ENCODE measurements at regions not wholly inside any gene's neighbourhood (a gene's known extent, or its start where the extent isn't known, plus 50 kb on each side); places are given as distances from the start of the nearest gene placed in this dataset.

GRCh38 chr14:38567703-38568102, 311.8 kb upstream of the CLEC14A start:
- Histone ChIP-seq H3K4me1 (ENCODE audit: control insufficient read depth, insufficient read depth, low read length) (no peaks in the 10 kb centered on the region), H3K9me3 (ENCODE audit: control insufficient read depth, insufficient read depth, low read depth, low read length) (no peaks in the 10 kb centered on the region), H3K36me3 (ENCODE audit: control insufficient read depth in 2 of 2, insufficient read depth in 1 of 2, low read length in 2 of 2) (no peaks in the 10 kb centered on the region), H3K4me3 (ENCODE audit: low read depth, low read length) (no peak overlapping the region), H3K27ac (ENCODE audit: extremely low read depth, low read depth, low read length) (no peak overlapping the region)
- ChIA-PET CTCF (interaction anchor here (0.6 kb wide), 1 partner anchor 201 kb away, joined by 3 read pairs; no protein-coding TSS in a partner anchor), POLR2A (no interaction called here)
- TF ChIP-seq ZNF155 (tag by site-specific recombination; IDR thresholded peaks at IDR 0.05): no peak
- no peak for TF ChIP-seq ZNF707 (tag by site-specific recombination; IDR thresholded peaks at IDR 0.05)
- TF ChIP-seq ZNF335 (tag by site-specific recombination; conservative IDR thresholded peaks at IDR 0.05): no peak
- no peak for TF ChIP-seq ZNF747 (tag by site-specific recombination; IDR thresholded peaks at IDR 0.05)
- no peak for TF ChIP-seq ZNF391 (tag by site-specific recombination; IDR thresholded peaks at IDR 0.05; ENCODE audit: borderline replicate concordance, low read depth)
- no peak for TF ChIP-seq ZNF248 (tag by site-specific recombination; IDR thresholded peaks at IDR 0.05)
- no peak for TF ChIP-seq ZNF426 (tag by site-specific recombination; IDR thresholded peaks at IDR 0.05)
- TF ChIP-seq GFI1B (tag by site-specific recombination; IDR thresholded peaks at IDR 0.05): no peak

DNA sequence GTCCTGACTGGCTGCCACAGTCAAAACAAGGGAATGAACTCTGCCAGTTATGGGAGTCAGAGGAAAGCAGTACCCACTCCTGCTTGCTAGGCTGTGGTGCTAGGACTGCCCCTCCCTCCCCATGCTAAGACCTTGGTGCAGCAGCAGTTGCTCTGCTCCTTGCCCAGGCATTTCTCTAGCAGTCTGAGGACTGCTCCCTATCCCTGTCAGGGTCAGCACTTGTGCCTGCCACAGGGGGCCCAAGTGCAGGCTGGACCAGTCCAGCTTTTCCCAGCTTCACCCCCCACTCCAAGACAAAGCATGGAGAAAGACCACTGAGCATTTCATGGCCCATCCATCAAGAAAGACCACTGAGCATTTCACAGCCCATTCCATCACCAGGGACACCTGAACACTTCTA, 305.8 kb upstream of the CLEC14A start:
- no peak overlapping the region for H3K27ac ChIP-seq (ENCODE audit: extremely low read depth, low read depth, low read length)
- no peak overlapping the region for H3K4me3 ChIP-seq (ENCODE audit: low read depth, low read length)
- no peaks in the 10 kb centered on the region for H3K9me3 ChIP-seq (ENCODE audit: control insufficient read depth, insufficient read depth, low read depth, low read length)
- H3K36me3 ChIP-seq (ENCODE audit: control insufficient read depth in 2 of 2, insufficient read depth in 1 of 2, low read length in 2 of 2): no peaks in the 10 kb centered on the region
- CTCF ChIA-PET: no interaction called here
- POLR2A ChIA-PET: no interaction called here
- H3K4me1 ChIP-seq (ENCODE audit: control insufficient read depth, insufficient read depth, low read length): no peaks in the 10 kb centered on the region
- TF ChIP-seq ZNF214 (tag by site-specific recombination; IDR thresholded peaks at IDR 0.05; ENCODE audit: borderline replicate concordance) (no peak), MYNN (tag by site-specific recombination; IDR thresholded peaks at IDR 0.05; ENCODE audit: borderline replicate concordance) (no peak), ZBTB49 (tag by site-specific recombination; IDR thresholded peaks at IDR 0.05; ENCODE audit: low read depth) (no peak), ZNF2 (tag by site-specific recombination; IDR thresholded peaks at IDR 0.05) (no peak), ZNF133 (tag by site-specific recombination; IDR thresholded peaks at IDR 0.05) (no peak), ZNF155 (tag by site-specific recombination; IDR thresholded peaks at IDR 0.05) (no peak), ZNF362 (tag by site-specific recombination; IDR thresholded peaks at IDR 0.05) (no peak), ZNF488 (tag by site-specific recombination; IDR thresholded peaks at IDR 0.05) (no peak), ZNF76 (tag by site-specific recombination; IDR thresholded peaks at IDR 0.05; ENCODE audit: borderline replicate concordance, low read depth) (no peak), ZNF660 (tag by site-specific recombination; IDR thresholded peaks at IDR 0.05) (no peak)
- TF ChIP-seq, protein P1, sequence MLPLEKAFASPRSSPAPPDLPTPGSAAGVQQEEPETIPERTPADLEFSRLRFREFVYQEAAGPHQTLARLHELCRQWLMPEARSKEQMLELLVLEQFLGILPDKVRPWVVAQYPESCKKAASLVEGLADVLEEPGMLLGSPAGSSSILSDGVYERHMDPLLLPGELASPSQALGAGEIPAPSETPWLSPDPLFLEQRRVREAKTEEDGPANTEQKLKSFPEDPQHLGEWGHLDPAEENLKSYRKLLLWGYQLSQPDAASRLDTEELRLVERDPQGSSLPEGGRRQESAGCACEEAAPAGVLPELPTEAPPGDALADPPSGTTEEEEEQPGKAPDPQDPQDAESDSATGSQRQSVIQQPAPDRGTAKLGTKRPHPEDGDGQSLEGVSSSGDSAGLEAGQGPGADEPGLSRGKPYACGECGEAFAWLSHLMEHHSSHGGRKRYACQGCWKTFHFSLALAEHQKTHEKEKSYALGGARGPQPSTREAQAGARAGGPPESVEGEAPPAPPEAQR (tag by site-specific recombination; IDR thresholded peaks at IDR 0.05): no peak
- TF ChIP-seq, protein P2, sequence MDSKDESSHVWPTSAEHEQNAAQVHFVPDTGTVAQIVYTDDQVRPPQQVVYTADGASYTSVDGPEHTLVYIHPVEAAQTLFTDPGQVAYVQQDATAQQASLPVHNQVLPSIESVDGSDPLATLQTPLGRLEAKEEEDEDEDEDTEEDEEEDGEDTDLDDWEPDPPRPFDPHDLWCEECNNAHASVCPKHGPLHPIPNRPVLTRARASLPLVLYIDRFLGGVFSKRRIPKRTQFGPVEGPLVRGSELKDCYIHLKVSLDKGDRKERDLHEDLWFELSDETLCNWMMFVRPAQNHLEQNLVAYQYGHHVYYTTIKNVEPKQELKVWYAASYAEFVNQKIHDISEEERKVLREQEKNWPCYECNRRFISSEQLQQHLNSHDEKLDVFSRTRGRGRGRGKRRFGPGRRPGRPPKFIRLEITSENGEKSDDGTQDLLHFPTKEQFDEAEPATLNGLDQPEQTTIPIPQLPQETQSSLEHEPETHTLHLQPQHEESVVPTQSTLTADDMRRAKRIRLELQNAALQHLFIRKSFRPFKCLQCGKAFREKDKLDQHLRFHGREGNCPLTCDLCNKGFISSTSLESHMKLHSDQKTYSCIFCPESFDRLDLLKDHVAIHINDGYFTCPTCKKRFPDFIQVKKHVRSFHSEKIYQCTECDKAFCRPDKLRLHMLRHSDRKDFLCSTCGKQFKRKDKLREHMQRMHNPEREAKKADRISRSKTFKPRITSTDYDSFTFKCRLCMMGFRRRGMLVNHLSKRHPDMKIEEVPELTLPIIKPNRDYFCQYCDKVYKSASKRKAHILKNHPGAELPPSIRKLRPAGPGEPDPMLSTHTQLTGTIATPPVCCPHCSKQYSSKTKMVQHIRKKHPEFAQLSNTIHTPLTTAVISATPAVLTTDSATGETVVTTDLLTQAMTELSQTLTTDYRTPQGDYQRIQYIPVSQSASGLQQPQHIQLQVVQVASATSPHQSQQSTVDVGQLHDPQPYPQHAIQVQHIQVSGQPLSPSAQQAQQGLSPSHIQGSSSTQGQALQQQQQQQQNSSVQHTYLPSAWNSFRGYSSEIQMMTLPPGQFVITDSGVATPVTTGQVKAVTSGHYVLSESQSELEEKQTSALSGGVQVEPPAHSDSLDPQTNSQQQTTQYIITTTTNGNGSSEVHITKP (tag by site-specific recombination; IDR thresholded peaks at IDR 0.05): no peak
- TF ChIP-seq, protein P3, sequence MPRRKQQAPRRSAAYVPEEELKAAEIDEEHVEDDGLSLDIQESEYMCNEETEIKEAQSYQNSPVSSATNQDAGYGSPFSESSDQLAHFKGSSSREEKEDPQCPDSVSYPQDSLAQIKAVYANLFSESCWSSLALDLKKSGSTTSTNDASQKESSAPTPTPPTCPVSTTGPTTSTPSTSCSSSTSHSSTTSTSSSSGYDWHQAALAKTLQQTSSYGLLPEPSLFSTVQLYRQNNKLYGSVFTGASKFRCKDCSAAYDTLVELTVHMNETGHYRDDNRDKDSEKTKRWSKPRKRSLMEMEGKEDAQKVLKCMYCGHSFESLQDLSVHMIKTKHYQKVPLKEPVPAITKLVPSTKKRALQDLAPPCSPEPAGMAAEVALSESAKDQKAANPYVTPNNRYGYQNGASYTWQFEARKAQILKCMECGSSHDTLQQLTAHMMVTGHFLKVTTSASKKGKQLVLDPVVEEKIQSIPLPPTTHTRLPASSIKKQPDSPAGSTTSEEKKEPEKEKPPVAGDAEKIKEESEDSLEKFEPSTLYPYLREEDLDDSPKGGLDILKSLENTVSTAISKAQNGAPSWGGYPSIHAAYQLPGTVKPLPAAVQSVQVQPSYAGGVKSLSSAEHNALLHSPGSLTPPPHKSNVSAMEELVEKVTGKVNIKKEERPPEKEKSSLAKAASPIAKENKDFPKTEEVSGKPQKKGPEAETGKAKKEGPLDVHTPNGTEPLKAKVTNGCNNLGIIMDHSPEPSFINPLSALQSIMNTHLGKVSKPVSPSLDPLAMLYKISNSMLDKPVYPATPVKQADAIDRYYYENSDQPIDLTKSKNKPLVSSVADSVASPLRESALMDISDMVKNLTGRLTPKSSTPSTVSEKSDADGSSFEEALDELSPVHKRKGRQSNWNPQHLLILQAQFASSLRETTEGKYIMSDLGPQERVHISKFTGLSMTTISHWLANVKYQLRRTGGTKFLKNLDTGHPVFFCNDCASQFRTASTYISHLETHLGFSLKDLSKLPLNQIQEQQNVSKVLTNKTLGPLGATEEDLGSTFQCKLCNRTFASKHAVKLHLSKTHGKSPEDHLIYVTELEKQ (tag by site-specific recombination; IDR thresholded peaks at IDR 0.05; ENCODE audit: borderline replicate concordance): no peak

All from HEK293 (cell line).